ENCODE measurements at regions not wholly inside any gene's neighbourhood (a gene's known extent, or its start where the extent isn't known, plus 50 kb on each side); places are given as distances from the start of the nearest gene placed in this dataset.

- no peak for DNase-seq (ENCODE audit: low read depth in 1 of 2, low spot score in 1 of 2)
Observed at GRCh38 chr7:148950806-148951205, 66.7 kb upstream of the EZH2 start.

DNA sequence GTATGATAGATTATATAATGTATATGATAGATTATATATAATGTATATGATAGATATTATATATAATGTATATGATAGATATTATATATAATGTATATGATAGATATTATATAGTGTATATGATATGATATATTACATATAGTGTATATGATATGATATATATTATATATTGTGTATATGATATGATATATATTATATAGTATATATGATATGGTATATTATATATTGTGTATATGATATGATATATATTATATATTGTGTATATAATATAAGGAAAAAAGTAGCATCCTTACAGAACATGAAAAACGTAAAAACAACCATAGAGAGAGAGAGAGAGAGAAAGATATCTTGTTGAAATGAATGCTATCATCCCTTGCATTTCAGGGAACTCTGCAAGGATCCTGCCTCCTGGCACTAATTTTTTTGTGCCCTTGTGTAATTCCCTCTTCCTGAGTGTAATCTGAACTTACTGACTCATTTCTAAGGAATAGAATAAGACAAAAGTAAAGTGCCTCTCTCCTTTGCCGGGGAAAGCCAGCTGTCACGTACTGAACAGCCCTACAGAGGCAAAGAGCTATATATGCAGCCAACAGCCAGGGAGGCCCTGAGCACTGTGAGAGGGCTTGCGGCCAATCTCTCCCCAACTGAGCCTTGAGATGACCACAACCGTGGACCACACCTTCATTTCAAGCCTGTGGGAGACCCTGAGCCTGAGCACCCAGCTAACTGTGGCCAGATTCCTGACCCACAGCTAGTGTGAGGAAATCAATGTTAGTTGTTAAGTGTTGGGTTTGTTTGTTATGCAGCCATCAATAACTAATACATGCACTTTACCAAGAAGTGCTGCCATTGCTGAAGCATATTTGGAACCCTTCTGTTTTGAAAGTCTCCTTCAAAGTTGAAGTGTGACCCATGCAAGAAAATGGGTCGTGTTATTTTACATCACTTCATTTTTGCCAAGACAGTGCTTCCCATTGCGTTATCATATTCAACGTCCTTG is 61.1 kb upstream of the EZH2 start:
- no peak for DNase-seq (ENCODE audit: low read depth in 1 of 2, low spot score in 1 of 2)

GRCh38 chr7:148941598-148942275 is 57.6 kb upstream of the EZH2 start:
- DNase-seq (ENCODE audit: low read depth in 1 of 2, low spot score in 1 of 2) = peak; percentile 28 to 64

DNA sequence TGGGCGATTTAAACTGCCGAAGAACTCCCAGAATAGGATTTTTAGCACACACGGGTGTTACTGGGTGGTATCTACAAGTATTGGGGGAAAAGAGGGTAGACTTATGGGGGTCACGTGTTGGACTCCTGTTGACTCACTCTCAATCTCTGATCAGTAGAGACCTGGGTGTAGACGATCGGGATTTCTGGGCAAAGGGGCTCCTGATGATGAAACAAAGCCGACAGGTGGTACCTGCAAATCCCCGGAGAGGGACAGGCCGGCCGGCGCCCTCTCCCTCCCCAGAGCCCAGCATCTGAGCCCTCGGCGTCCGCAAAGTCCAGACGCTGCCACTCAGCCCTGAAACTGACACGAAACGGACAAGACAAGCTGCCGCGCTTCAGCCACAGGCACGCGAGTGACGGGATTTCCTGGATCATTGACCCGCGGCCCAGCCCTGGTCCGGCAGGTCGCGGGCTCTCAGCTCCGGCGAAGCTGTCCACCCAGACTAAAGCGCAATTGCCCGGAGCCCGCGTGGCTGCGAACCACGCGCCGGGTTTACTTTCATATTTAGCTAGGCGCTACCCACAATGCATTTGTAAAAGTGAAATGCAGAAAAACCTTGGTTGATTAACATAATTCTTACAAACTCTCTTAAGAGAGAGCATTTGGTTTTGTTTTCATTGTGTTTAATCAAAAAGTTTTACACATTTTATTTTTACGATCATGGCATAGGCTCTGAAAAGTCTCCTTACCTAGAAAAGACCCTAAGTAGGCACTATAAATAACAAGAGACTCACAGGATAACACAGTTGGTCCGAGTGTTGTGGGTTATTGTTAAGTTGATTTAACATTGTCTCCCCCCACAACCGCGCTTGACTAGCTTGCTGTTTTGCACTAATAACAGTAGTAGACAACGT is 56.9 kb upstream of the EZH2 start:
- peak; percentile 51 to 58 for DNase-seq (ENCODE audit: low read depth in 1 of 2, low spot score in 1 of 2)

GRCh38 chr7:148939128-148939755 is 55.2 kb upstream of the EZH2 start:
- no peak for DNase-seq (ENCODE audit: low read depth in 1 of 2, low spot score in 1 of 2)

DNA sequence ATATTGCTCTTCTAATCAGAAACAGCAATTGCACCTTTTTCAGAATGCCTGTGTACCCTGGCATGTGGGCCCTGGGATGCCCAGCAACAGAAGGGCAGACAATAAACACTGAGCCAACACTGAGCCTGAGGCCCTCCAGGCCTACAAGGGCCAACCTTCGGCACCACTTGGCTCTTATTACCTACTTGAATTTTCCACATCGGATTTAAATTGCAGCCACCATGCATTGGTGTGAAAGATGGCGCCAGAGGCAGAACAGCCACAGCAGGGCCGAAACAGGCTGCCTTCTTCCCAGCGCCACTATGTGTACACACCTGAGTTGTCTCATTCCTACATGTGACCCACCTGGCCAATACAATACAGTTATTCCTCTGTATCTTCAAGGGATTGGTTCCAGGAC is 51.4 kb upstream of the EZH2 start:
- DNase-seq (ENCODE audit: low read depth in 1 of 2, low spot score in 1 of 2) = no peak

Data from activated CD4-positive, alpha-beta T cell treated with anti-CD3 and anti-CD28 coated beads, Interleukin-2, amount 50 U/mL, for 24 hours (primary cell).